Upper lobe of left lung (tissue), 4 donors: ENCODE measurements at regions not wholly inside any gene's neighbourhood (a gene's known extent, or its start where the extent isn't known, plus 50 kb on each side); places are given as distances from the start of the nearest gene placed in this dataset.

Experiments used
- EP300 ChIP-seq, 4 donors: sonication (generic); formaldehyde crosslinking; IDR thresholded peaks; one replicate each; pipeline ENCODE4 v1.5.1; 2017; ENCODE audit warnings: antibody characterized with exemption in 4 of 4, control low read depth in 2 of 4
- POLR2A ChIP-seq, 4 donors: fragments of 450-650 bp; IDR thresholded peaks; one replicate each; pipeline ENCODE4 v1.5.1; 2016 to 2017; ENCODE audit warnings: antibody characterized with exemption in 4 of 4, mild to moderate bottlenecking in 2 of 4
- POLR2AphosphoS5 ChIP-seq, 2 donors: sonication (generic); formaldehyde crosslinking; IDR thresholded peaks; one replicate each; pipeline ENCODE4 v1.5.1; 2017; ENCODE audit warnings: antibody characterized with exemption in 2 of 2
- TF ChIP-seq, protein P1 (sequence below), 6 experiments: fragments of 450-650 bp in 4 of 6; fragments of 200-600 bp in 2 of 6; sonication (generic) in 2 of 6; IDR thresholded peaks; one replicate each; pipeline ENCODE4 v1.5.1; 2016 to 2019; ENCODE audit warnings: antibody characterized with exemption in 6 of 6

DNA sequence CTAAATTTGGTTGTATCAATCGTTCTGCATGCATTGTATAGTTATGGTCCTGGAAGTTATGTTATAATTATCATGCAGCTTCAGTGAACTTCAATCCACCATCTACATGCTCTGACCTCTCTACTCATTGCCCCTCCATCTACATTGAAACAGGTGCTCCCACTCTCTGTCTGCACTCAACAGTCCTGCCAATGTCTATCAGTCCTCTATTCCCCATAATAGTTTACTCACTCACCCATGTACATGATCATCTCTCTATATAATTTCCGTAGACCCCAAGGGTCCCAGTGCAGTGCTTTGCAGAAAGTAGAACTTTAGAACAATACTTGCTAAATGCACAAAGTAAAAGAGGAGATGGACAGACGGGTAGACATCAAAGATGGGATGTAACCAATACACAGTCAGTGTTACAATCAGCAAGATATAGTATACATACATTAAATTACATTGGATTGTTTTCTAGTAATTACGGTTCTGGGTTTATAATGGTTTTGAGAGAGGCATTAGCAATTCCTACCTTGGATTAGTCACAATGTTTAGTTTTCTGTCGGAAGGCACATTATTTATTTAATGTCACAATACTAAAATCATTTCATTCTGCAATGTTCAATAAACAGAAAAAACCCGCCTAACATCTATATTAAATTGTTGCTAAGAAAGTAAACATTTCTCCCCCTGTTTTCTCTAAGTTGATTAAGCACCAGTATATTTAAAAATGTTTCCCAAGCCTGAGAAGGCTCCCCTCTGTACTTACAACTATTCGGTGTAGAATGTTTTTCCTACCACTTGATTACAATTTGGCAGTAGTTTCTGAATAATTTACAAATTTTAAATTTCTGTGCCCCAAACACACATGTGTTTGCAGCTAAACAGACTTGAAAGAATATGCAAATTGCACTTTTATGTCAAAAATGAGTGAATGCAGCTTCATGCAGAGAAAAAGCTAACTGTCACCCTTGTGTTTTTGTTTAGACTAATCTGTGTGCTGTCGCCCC, 94.4 kb upstream of the SIX2 start:
- TF ChIP-seq, protein P1, sequence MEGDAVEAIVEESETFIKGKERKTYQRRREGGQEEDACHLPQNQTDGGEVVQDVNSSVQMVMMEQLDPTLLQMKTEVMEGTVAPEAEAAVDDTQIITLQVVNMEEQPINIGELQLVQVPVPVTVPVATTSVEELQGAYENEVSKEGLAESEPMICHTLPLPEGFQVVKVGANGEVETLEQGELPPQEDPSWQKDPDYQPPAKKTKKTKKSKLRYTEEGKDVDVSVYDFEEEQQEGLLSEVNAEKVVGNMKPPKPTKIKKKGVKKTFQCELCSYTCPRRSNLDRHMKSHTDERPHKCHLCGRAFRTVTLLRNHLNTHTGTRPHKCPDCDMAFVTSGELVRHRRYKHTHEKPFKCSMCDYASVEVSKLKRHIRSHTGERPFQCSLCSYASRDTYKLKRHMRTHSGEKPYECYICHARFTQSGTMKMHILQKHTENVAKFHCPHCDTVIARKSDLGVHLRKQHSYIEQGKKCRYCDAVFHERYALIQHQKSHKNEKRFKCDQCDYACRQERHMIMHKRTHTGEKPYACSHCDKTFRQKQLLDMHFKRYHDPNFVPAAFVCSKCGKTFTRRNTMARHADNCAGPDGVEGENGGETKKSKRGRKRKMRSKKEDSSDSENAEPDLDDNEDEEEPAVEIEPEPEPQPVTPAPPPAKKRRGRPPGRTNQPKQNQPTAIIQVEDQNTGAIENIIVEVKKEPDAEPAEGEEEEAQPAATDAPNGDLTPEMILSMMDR (IDR thresholded peaks at IDR 0.05), result no peak
- TF ChIP-seq POLR2A (IDR thresholded peaks at IDR 0.05), result no peak
- TF ChIP-seq EP300 (IDR thresholded peaks at IDR 0.05), result no peak
- TF ChIP-seq POLR2AphosphoS5 (IDR thresholded peaks at IDR 0.05), result no peak
